Activated CD4-positive, alpha-beta T cell treated with anti-CD3 and anti-CD28 coated beads, Interleukin-2, amount 10 ng/mL, durations not matched to agents 7 days and 5 days (primary cell): ENCODE measurements at regions not wholly inside any gene's neighbourhood (a gene's known extent, or its start where the extent isn't known, plus 50 kb on each side); places are given as distances from the start of the nearest gene placed in this dataset.

ENCODE experiments used
- CTCF ChIA-PET: fragments of 350-600 bp; sonication (Branson Sonifier 250); formaldehyde crosslinking; loops from one replicate; lab custom pipeline; 2021; ENCODE audit warnings: antibody characterized with exemption; lab: Charles Lee
- POLR2A ChIA-PET: fragments of 350-600 bp; sonication (Branson Sonifier 250); formaldehyde crosslinking; loops from one replicate; lab custom pipeline; 2021; ENCODE audit warnings: antibody characterized with exemption; lab: Charles Lee
- DNase-seq: peaks from one replicate; pipeline ENCODE4 v3.0.0-alpha.2; 2020
- H3K27ac Mint-ChIP-seq: one replicate; pipeline ENCODE4 v1.8.0; 2021; ENCODE audit warnings: mild to moderate bottlenecking, moderate library complexity, mixed read lengths
- H3K27me3 Mint-ChIP-seq: one replicate; pipeline ENCODE4 v1.8.0; 2021; ENCODE audit warnings: mixed read lengths
- H3K36me3 Mint-ChIP-seq: one replicate; pipeline ENCODE4 v1.8.0; 2021; ENCODE audit warnings: low read depth, mixed read lengths
- H3K4me1 Mint-ChIP-seq: one replicate; pipeline ENCODE4 v1.8.0; 2021; ENCODE audit warnings: mixed read lengths
- H3K4me3 Mint-ChIP-seq: one replicate; pipeline ENCODE4 v1.8.0; 2021; ENCODE audit warnings: mild to moderate bottlenecking, moderate library complexity, mixed read lengths
- H3K9me3 Mint-ChIP-seq: one replicate; pipeline ENCODE4 v1.8.0; 2021; ENCODE audit warnings: mixed read lengths

DNA sequence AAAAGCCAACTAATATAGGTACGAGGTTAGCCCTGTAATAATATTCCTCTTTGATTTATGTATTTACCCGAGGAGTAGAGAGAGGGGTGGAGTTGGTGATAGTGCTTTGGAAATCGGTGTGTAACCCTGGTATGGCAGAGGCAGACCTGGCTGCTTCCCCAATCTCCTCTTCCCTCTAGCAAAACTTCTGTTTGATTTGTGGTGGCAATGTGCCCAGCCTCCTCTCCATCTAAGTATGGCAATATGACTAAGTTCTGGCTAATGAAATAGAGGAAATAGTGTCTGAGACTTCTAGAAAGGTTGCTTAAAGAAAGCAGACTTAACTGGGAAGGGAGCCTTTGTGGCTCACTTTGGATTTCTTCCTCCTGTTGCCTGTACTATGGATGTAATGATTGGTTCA, 491.1 kb downstream of the ENC1 start:
- H3K27ac Mint-ChIP-seq: no peak overlapping the region

DNA sequence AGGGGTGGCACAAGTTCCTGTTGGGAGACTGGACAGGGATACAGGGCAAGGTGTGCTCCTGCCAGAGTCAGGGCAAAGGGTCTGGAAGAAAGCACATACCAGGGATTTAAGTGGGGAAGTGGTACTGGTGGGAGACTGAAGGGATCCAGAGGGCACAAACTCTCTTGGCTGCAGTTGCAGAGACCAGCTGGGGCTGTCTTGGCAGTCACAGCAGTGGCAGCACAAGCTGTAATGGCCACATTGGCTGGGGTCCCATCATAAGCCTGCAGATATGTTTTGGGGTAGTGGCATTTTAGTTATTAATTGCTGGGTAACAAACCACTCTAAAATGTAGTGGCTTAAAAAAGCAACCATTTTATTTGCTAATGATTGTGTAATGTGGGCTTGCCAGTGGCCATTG, 492.2 kb downstream of the ENC1 start:
- CTCF ChIA-PET: no interaction called here
- DNase-seq: no peak
- no peaks in the 10 kb centered on the region for H3K36me3 Mint-ChIP-seq
- no peak overlapping the region for H3K27ac Mint-ChIP-seq
- no peak overlapping the region for H3K4me3 Mint-ChIP-seq
- no peaks in the 10 kb centered on the region for H3K4me1 Mint-ChIP-seq
- peaks cover 5% of the 10 kb centered on the region for H3K27me3 Mint-ChIP-seq
- H3K9me3 Mint-ChIP-seq: no peaks in the 10 kb centered on the region
- POLR2A ChIA-PET: no interaction called here

More for the DNA sequence above, 491.1 kb downstream of the ENC1 start:
- Mint-ChIP-seq H3K36me3 (no peaks in the 10 kb centered on the region), H3K27me3 (peaks cover 5% of the 10 kb centered on the region), H3K9me3 (no peaks in the 10 kb centered on the region), H3K4me3 (no peak overlapping the region), H3K4me1 (no peaks in the 10 kb centered on the region)
- ChIA-PET CTCF (no interaction called here), POLR2A (no interaction called here)
- DNase-seq: no peak

DNA sequence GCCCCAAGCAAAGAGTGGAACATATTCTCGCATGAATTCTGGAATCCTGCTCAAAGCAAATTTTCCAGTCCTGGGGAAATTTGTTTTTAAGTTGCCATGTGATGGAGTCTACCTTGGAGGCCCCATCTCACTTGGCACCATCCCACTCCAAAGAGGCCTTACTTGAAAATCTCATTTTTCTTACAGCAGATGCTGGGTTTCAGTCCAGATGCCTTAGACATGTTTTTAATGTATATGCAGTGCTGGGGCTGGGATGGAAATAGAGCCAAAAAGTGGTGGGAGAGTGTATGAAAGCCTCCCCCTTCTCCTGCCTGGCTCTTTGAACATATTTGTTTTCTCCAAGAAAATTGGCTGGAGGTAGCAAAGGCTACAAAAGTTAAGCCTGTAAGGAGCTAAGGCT, 493.7 kb downstream of the ENC1 start:
- Mint-ChIP-seq H3K4me1 (no peaks in the 10 kb centered on the region), H3K27me3 (peaks cover 5% of the 10 kb centered on the region), H3K36me3 (no peaks in the 10 kb centered on the region), H3K27ac (no peak overlapping the region), H3K9me3 (no peaks in the 10 kb centered on the region), H3K4me3 (no peak overlapping the region)
- POLR2A ChIA-PET: no interaction called here
- CTCF ChIA-PET: no interaction called here
- DNase-seq: no peak

DNA sequence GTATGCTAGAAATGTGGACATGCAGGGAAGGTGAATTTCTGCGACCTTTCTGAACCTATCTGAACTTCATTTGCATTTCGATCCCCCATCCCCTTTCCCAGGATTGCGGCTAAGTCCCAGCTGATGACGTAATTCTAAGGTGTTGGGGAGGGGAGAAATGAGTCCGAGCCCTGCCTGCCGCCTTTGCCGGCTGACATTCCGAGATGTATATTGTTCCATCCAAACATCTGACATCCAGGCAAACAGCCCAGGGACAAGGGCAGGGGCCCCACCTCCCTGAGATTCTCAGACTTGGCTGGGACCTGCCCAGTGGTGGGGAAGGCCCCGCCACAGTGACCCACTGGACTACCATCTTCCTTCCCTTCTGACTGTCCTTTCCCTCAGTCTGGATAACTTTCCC, 494.6 kb downstream of the ENC1 start:
- ChIA-PET POLR2A (no interaction called here), CTCF (no interaction called here)
- H3K36me3 Mint-ChIP-seq: no peaks in the 10 kb centered on the region

DNA sequence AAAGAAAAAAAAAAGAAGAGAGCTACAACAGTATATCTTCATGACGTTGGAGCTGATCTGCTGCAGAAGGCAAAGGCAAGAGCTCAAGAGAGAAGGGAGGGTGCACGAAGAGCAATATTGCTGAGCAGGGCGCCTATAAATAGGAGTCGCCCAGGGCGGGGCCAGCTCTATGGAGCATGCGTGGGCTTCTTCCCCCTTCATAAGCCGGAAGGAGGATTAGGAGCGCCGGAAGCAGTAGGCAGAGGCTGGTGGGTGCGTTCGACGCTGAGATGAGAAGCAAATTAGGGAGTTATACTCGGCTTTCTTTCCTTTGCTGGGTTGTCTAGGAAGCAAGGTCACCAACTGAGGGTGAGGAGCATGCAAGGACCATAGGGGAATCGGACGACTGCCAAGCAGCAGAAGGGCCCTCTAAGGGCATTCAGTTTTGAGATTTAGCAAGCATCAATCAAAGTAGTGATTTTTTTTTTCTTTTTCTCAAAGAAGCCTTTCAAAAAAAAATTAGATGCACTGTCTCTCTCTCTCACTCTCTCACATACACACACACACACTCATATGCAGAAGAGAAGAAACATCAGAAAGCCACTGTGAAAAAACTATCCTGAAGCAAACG, 496.7 kb downstream of the ENC1 start:
- no peak for DNase-seq

More for the DNA sequence above, 494.6 kb downstream of the ENC1 start:
- no peaks in the 10 kb centered on the region for H3K4me1 Mint-ChIP-seq
- peaks cover 2% of the 10 kb centered on the region for H3K27me3 Mint-ChIP-seq
- H3K4me3 Mint-ChIP-seq: no peak overlapping the region
- no peaks in the 10 kb centered on the region for H3K9me3 Mint-ChIP-seq
- DNase-seq: no peak
- H3K27ac Mint-ChIP-seq: no peak overlapping the region

DNA sequence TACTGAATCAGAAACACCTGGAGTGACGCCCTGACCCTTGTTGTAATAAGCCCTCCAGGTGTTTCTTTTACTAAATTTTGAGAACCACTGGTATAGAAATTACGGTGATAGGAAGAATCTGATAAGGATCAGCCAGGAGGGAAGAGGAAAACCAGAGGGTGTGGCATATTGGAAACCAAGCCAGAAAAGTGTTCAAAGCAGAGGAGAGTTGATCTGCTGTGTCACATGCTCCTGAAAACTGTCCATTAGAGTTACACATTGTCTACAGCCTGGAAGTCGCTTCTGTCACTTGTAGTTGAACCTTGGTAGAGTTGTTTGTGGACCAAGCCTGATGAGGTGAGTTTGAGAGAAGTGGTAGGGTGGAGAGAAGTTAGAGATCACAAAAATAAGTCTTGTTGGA, 497.4 kb downstream of the ENC1 start:
- Mint-ChIP-seq H3K9me3 (no peaks in the 10 kb centered on the region), H3K4me1 (no peaks in the 10 kb centered on the region), H3K36me3 (no peaks in the 10 kb centered on the region), H3K4me3 (no peak overlapping the region), H3K27ac (no peak overlapping the region), H3K27me3 (peaks cover 3% of the 10 kb centered on the region)
- DNase-seq: no peak
- CTCF ChIA-PET: no interaction called here
- POLR2A ChIA-PET: interaction anchor here (0.7 kb wide), 1 partner anchor 364 kb away, joined by 4 read pairs; no protein-coding TSS in a partner anchor

More for the DNA sequence above, 496.7 kb downstream of the ENC1 start:
- Mint-ChIP-seq H3K4me1 (no peaks in the 10 kb centered on the region), H3K36me3 (no peaks in the 10 kb centered on the region), H3K27ac (no peak overlapping the region), H3K9me3 (no peaks in the 10 kb centered on the region), H3K4me3 (no peak overlapping the region), H3K27me3 (peaks cover 2% of the 10 kb centered on the region)
- ChIA-PET CTCF (interaction anchor here (0.7 kb wide), 1 partner anchor 10 kb away, joined by 4 read pairs; no protein-coding TSS in a partner anchor), POLR2A (no interaction called here)

DNA sequence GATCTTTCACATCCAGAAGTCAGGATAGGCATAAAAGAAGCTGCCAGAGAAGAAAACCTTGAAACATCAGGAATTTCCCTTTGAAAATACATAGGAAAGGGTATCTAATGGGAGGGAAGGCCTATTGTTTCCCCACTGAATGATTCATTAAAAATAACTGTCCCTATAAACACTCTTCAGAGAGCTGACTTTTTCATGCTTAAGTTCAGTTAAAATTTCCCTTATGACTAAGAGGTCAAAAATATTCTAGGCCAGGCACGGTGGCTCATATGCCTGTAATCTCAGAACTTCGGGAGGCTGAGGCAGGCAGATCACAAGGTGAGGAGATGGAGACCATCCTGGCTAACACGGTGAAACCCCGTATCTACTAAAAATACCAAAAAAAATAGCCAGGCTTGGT, 499.5 kb downstream of the ENC1 start:
- no peak overlapping the region for H3K27ac Mint-ChIP-seq
- no peak overlapping the region for H3K4me3 Mint-ChIP-seq
- no peaks in the 10 kb centered on the region for H3K9me3 Mint-ChIP-seq
- POLR2A ChIA-PET: no interaction called here
- DNase-seq: no peak
- H3K36me3 Mint-ChIP-seq: no peaks in the 10 kb centered on the region
- H3K27me3 Mint-ChIP-seq: peaks cover 13% of the 10 kb centered on the region
- H3K4me1 Mint-ChIP-seq: no peaks in the 10 kb centered on the region
- CTCF ChIA-PET: interaction anchor here (0.6 kb wide), 1 partner anchor 1687 kb away, joined by 5 read pairs; no protein-coding TSS in a partner anchor

DNA sequence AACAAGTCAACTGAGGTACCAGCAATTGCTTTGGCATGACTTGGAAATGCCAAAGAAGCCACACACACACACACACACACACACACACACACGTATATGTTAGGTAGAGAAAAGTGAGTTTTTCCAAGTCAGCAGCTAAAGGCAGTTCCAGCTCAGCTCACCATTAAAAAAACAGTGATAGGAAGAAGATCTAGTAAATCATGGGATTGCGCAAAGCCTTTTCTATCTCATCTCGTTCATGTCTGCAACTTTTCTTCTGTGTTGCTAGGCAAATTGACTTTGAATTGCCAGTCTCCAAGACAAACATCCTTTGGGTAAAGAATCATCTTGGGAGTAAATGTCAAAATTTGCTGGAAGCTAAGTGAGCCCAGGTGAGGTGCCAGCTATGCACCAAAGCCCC, 500.1 kb downstream of the ENC1 start:
- no peaks in the 10 kb centered on the region for H3K9me3 Mint-ChIP-seq
- H3K27me3 Mint-ChIP-seq: peaks cover 14% of the 10 kb centered on the region
- H3K36me3 Mint-ChIP-seq: no peaks in the 10 kb centered on the region
- DNase-seq: no peak
- ChIA-PET CTCF (no interaction called here), POLR2A (no interaction called here)
- no peak overlapping the region for H3K4me3 Mint-ChIP-seq
- H3K4me1 Mint-ChIP-seq: no peaks in the 10 kb centered on the region
- H3K27ac Mint-ChIP-seq: no peak overlapping the region

DNA sequence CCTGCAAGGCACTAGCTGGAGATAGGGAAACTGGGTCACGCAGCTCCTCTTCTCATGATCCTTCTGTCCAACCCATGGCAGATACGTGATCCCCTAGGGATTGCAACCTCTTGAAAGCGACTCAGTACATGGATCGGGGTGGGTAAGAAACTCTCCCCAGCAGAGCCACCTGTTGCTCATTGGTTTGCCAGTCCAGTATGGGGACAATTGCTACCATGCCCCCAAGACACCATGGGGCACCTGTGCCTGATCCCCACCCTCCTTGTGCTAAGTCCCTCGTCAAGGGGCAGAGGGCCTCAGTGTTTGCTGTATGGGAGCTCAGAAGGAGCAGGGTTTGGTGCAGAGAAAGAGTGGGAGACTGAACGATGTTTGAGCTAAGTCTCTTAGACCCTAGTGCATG, 500.9 kb downstream of the ENC1 start:
- CTCF ChIA-PET: no interaction called here

DNA sequence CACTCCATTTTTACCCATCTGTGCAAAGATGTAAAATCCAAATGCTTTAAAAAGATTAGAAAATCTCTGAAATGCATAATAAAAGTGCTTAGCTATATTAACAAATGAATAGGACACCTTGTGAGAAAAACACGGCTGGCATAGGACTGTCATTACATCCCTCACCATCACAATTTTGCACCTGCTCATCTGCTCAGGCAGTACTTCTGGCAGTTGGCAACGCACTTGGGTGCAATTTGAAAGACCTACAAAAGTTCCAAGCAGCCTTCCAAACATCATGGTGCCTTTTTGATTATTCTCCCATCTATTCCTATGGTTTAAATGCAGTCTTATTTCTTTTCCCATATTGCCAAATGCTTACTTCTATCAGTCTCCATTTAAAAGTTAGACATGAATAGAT, 501.8 kb downstream of the ENC1 start:
- CTCF ChIA-PET: no interaction called here
- Mint-ChIP-seq H3K27ac (no peak overlapping the region), H3K4me3 (no peak overlapping the region), H3K36me3 (no peaks in the 10 kb centered on the region), H3K4me1 (no peaks in the 10 kb centered on the region), H3K9me3 (no peaks in the 10 kb centered on the region), H3K27me3 (peaks cover 14% of the 10 kb centered on the region)
- POLR2A ChIA-PET: no interaction called here
- DNase-seq: no peak

More for the DNA sequence above, 500.9 kb downstream of the ENC1 start:
- DNase-seq: no peak
- no peaks in the 10 kb centered on the region for H3K36me3 Mint-ChIP-seq
- H3K9me3 Mint-ChIP-seq: no peaks in the 10 kb centered on the region
- POLR2A ChIA-PET: no interaction called here
- no peak overlapping the region for H3K4me3 Mint-ChIP-seq
- H3K27me3 Mint-ChIP-seq: peaks cover 14% of the 10 kb centered on the region
- no peaks in the 10 kb centered on the region for H3K4me1 Mint-ChIP-seq
- H3K27ac Mint-ChIP-seq: no peak overlapping the region

DNA sequence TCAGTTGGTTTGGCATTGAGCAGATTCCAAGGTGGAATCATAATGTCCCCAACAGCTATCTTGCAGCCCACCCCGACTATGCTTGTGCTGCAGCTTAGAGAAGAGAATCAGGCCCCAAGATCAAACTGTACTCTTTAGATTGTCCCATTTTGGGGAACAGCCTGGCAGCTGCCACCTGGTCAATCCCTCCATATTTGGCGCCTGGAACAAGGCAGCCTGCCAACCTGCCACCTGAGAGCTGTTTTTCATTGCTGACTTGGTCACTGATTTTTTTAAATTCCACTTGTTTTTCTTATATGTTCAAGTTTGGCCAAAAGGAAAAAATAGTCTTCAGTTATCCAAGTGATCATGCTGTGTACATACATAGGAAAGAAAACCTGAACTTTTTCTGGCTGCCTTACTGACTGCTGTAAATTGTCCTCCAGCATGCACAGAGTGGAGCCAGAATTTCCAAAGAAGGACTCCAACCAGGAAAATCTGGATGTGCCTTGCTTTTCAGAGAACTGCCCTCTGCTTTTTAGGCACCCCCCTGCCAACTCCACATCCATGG, 504.2 kb downstream of the ENC1 start:
- CTCF ChIA-PET: no interaction called here
- no peak overlapping the region for H3K4me3 Mint-ChIP-seq
- no peaks in the 10 kb centered on the region for H3K36me3 Mint-ChIP-seq
- H3K27ac Mint-ChIP-seq: no peak overlapping the region
- H3K9me3 Mint-ChIP-seq: no peaks in the 10 kb centered on the region
- no peaks in the 10 kb centered on the region for H3K4me1 Mint-ChIP-seq
- no peak for DNase-seq
- H3K27me3 Mint-ChIP-seq: peaks cover 14% of the 10 kb centered on the region
- POLR2A ChIA-PET: no interaction called here

DNA sequence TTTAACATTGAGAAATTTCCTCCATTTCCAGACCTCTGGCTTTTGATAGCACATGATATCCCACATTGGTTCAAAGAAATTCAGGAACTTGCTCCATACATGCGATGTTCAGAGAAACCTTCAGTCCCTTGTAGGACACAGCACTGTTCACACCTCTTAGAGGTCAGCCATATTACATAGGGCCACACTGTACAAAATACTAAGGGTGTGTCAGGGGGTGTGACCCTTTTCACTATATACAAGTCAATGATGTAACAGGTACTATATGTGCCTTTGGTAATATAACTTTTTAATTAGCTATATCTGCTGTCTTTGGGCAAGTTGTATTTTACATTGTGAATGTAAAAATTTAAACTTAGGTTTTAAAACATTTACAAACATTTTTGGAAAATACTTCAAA, 505.5 kb downstream of the ENC1 start:
- ChIA-PET CTCF (no interaction called here), POLR2A (interaction anchor here (0.6 kb wide), 1 partner anchor 733 kb away, joined by 3 read pairs; no protein-coding TSS in a partner anchor)
- no peaks in the 10 kb centered on the region for H3K36me3 Mint-ChIP-seq

DNA sequence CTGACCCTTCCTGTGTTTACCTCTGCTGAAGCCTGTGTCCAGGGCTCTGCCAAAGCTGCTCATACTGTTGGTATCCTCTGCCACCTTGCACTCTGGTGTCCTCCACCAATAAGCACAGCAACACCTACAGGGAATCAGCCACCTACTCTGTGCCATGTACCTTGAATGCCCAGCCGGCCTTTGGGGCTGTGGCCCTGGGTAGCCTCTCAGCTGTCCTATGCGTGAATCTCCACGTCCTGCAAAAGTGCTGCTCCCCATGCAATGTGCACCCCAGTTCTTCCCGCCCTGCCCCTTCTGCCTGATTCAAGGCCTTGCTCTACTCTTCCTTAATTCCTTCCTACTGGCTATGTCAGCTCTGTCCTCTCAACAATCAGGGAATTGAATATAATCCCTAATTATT, 506.5 kb downstream of the ARHGEF28 start:
- Mint-ChIP-seq H3K27ac (no peak overlapping the region), H3K4me3 (no peak overlapping the region), H3K9me3 (no peaks in the 10 kb centered on the region), H3K4me1 (no peaks in the 10 kb centered on the region), H3K27me3 (peaks cover 18% of the 10 kb centered on the region), H3K36me3 (no peaks in the 10 kb centered on the region)
- ChIA-PET CTCF (interaction anchor here (1.0 kb wide), 1 partner anchor 10 kb away, joined by 3 read pairs; no protein-coding TSS in a partner anchor), POLR2A (interaction anchor here (0.6 kb wide), 1 partner anchor 1115 kb away, joined by 3 read pairs; no protein-coding TSS in a partner anchor)
- no peak for DNase-seq

More for the DNA sequence above, 505.5 kb downstream of the ENC1 start:
- Mint-ChIP-seq H3K27me3 (peaks cover 17% of the 10 kb centered on the region), H3K4me1 (no peaks in the 10 kb centered on the region), H3K9me3 (no peaks in the 10 kb centered on the region), H3K27ac (no peak overlapping the region), H3K4me3 (no peak overlapping the region)
- DNase-seq: no peak
